ENCODE measurements at regions not wholly inside any gene's neighbourhood (a gene's known extent, or its start where the extent isn't known, plus 50 kb on each side); places are given as distances from the start of the nearest gene placed in this dataset.
A peak's percentile ranks its signal among the peaks of the same experiment; 100 is the strongest.
"Not testable (repeated sequence)": the region's sequence is repeated elsewhere in the genome, so short reads cannot be mapped to it uniquely, and the experiment has no call there.

- no peak for DNase-seq
Measured at GRCh38 chr3:8020047-8020841, 481.4 kb upstream of the LMCD1 start.

- no peak for DNase-seq
Measured at GRCh38 chr3:8027954-8028353, 473.7 kb upstream of the LMCD1 start.

GRCh38 chr3:8050283-8050682 is 451.3 kb upstream of the LMCD1 start:
- DNase-seq: no peak

GRCh38 chr3:8052659-8053058 is 449.0 kb upstream of the LMCD1 start:
- DNase-seq: no peak

- DNase-seq: not testable (repeated sequence)
Measured at GRCh38 chr3:8068135-8068534, 433.5 kb upstream of the LMCD1 start.

- DNase-seq: no peak
Measured at GRCh38 chr3:8069471-8069870, 432.2 kb upstream of the LMCD1 start.

GRCh38 chr3:8070011-8070410 is 431.6 kb upstream of the LMCD1 start:
- no peak for DNase-seq

- DNase-seq: not testable (repeated sequence)
Measured at GRCh38 chr3:8074740-8075139, 426.9 kb upstream of the LMCD1 start.

- no peak for DNase-seq
Measured at GRCh38 chr3:8077126-8077525, 424.5 kb upstream of the LMCD1 start.

- no peak for DNase-seq
Measured at GRCh38 chr3:8080464-8080863, 421.2 kb upstream of the LMCD1 start.

GRCh38 chr3:8085498-8085897 is 416.1 kb upstream of the LMCD1 start:
- DNase-seq: no peak

- DNase-seq: no peak
Measured at GRCh38 chr3:8087951-8088350, 413.7 kb upstream of the LMCD1 start.

- no peak for DNase-seq
Measured at GRCh38 chr3:8094415-8094814, 407.2 kb upstream of the LMCD1 start.

- no peak for DNase-seq
Measured at GRCh38 chr3:8095724-8096123, 405.9 kb upstream of the LMCD1 start.

- DNase-seq: no peak
Measured at GRCh38 chr3:8097690-8098089, 403.9 kb upstream of the LMCD1 start.

- no peak for DNase-seq
Measured at GRCh38 chr3:8103954-8104353, 397.7 kb upstream of the LMCD1 start.

GRCh38 chr3:8106921-8107320 is 394.7 kb upstream of the LMCD1 start:
- DNase-seq: no peak

- DNase-seq: peak; percentile 1
Measured at GRCh38 chr3:8110966-8111798, 390.4 kb upstream of the LMCD1 start.

GRCh38 chr3:8112587-8112986 is 389.0 kb upstream of the LMCD1 start:
- no peak for DNase-seq

- no peak for DNase-seq
Measured at GRCh38 chr3:8113626-8114025, 388.0 kb upstream of the LMCD1 start.

GRCh38 chr3:8128686-8129085 is 372.9 kb upstream of the LMCD1 start:
- no peak for DNase-seq

- DNase-seq: no peak
Measured at GRCh38 chr3:8136553-8136952, 365.1 kb upstream of the LMCD1 start.

- no peak for DNase-seq
Measured at GRCh38 chr3:8143186-8143585, 358.4 kb upstream of the LMCD1 start.

- DNase-seq: no peak
Measured at GRCh38 chr3:8145661-8146060, 356.0 kb upstream of the LMCD1 start.

Data from COR-L47 (cell line).